Psoas muscle (tissue), 7 donors: ENCODE measurements at regions not wholly inside any gene's neighbourhood (a gene's known extent, or its start where the extent isn't known, plus 50 kb on each side); places are given as distances from the start of the nearest gene placed in this dataset.
"Not testable (repeated sequence)": the region's sequence is repeated elsewhere in the genome, so short reads cannot be mapped to it uniquely, and the experiment has no call there.

Source experiments
- ATAC-seq, 4 donors: fragments of 200-7000 bp; cut with Tn5 transposase; one replicate each; pipeline ENCODE4 v1.9.1; 2020; ENCODE audit warnings: moderate library complexity in 3 of 4, mild to moderate bottlenecking in 2 of 4
- DNase-seq, 2 donors: peaks; one replicate each; pipeline ENCODE4 v3.0.0-alpha.2; 2020
- H3K27ac ChIP-seq: fragments of 200-600 bp; one replicate; pipeline ENCODE4 v1.8.0; 2022
- H3K27me3 ChIP-seq, 3 donors: fragments of 200-600 bp in 1 of 3; one replicate each; pipeline versions ENCODE4 v1.6.1 to v1.8.0; 2013 to 2022; ENCODE audit warnings: low read length in 2 of 3, mild to moderate bottlenecking in 2 of 3, moderate library complexity in 1 of 3; ENCODE audit not compliant: insufficient read depth in 3 of 3
- H3K36me3 ChIP-seq, 2 donors: fragments of 200-600 bp in 1 of 2; one replicate each; pipeline versions ENCODE4 v1.6.1 to v1.8.0; 2013 to 2022; ENCODE audit warnings: low read depth in 1 of 2, mild to moderate bottlenecking in 1 of 2, moderate library complexity in 1 of 2; ENCODE audit not compliant: insufficient read depth in 1 of 2
- H3K4me1 ChIP-seq: fragments of 200-600 bp; one replicate; pipeline ENCODE4 v1.8.0; 2022
- H3K4me3 ChIP-seq: fragments of 200-600 bp; one replicate; pipeline ENCODE4 v1.8.0; 2022; ENCODE audit warnings: mild to moderate bottlenecking
- H3K9me3 ChIP-seq: fragments of 200-600 bp; one replicate; pipeline ENCODE4 v1.8.0; 2022
- CTCF ChIP-seq: fragments of 200-600 bp; IDR thresholded peaks from one replicate; pipeline ENCODE4 v1.8.0; 2022; ENCODE audit warnings: antibody characterized with exemption
- WGBS, 3 donors: extraction: QIAGEN DNeasy Blood & Tissue Kit; methylation state at CpG; one replicate each; pipeline versions ENCODE4 v1.1.6 to v1.1.7; 2013; 5-methylcytosine and 5-hydroxymethylcytosine counted together
- intact Hi-C, 2 donors: fragments of 100-400 bp; cut with DNase I; formaldehyde crosslinking; loops; one replicate each; pipeline versions ENCODE4 v1.11.0 to v1.14.2; 2022
- donor health status: healthy with polysubstance abuse.
- donor health status: DM: no; HTN: no; CAD: no; lungs with moderate emphysema.
- donor health status: Bipolar disorder and iron deficiency.
- donor health status: healthy.
- donor health status: DM: yes; HTN: yes; CAD: no.
- donor health status: DM: no; HTN: no; CAD: no.
- donor health status: DM: yes; HTN: yes; CAD: no.

DNA sequence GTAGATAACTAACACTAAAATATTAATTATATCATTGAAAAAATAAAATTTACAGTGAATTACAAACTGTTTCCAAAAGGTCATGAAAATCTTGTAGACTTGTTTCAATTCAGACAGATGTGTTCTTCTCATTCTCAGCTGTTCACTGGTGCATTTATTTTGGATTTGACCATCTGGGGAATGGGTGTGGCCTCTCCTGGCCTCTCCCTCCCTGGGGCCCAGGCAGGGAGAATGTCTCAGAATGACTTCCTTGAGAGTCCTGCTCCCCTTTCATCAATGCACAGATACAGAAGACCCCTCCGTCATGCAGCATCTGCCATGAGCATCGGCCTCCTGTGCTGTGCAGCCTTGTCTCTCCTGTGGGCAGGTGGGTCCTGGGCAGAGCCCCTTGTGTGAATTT is 192.8 kb upstream of the PRSS58 start:
- no peak for DNase-seq
- Histone ChIP-seq H3K9me3 (no peaks in the 10 kb centered on the region), H3K36me3 (no peaks in the 10 kb centered on the region), H3K4me3 (no peak overlapping the region), H3K4me1 (peaks cover 4% of the 10 kb centered on the region), H3K27me3 (no peaks in the 10 kb centered on the region), H3K27ac (no peak overlapping the region)
- 94 to 100% (median 95%) methylated on average over 2 of the region's 2 CpGs for WGBS, 3 donors
- intact Hi-C loops: no loop called here
- no peak for TF ChIP-seq CTCF
- ATAC-seq: peak in 1 of 4 donors; percentile 8

DNA sequence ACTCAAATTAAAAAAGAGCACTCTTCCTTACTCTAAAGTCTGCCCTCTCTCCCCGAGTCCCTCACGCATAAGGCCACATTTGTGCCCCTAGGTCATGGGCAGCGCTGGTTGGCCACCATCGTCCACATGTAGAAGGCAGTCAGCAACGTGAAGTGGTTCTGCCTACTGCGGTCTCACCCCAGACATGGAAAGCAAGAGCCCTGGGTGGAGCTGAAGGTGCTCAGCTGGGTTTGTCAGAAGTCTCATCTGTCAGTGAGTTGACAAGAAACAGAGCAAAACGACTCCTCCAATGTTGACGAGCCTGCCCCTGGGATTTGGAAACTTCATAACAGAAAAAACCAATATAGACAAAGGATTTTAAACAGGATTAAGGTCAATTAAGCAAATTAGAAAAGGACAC is 192.3 kb upstream of the PRSS58 start:
- no peak for DNase-seq
- no peak for ATAC-seq
- TF ChIP-seq CTCF: no peak
- Histone ChIP-seq H3K9me3 (no peaks in the 10 kb centered on the region), H3K36me3 (no peaks in the 10 kb centered on the region), H3K4me1 (peaks cover 4% of the 10 kb centered on the region), H3K27ac (no peak overlapping the region), H3K4me3 (no peak overlapping the region), H3K27me3 (no peaks in the 10 kb centered on the region)
- WGBS, 3 donors: 70 to 83% (median 76%) methylated on average over 8 of the region's 8 CpGs
- intact Hi-C loops: no loop called here

DNA sequence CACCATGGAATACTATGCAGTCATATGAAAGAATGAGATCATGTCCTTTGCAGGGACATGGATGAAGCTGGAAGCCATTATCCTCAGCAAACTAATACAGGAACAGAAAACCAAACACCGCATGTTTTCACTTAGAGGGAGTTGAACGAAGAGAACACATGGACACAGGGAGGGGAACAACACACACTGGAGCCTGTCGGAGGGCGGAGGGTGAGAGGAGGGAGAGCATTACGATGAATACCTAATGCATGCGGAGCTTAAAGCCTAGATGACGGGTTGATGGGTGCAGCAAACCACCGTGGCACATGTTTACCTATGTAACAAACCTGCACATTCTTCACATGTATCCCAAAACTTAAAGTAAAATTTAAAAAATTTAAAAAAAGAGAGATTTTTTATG is 191.0 kb upstream of the PRSS58 start:
- not testable (repeated sequence) for H3K36me3 ChIP-seq

DNA sequence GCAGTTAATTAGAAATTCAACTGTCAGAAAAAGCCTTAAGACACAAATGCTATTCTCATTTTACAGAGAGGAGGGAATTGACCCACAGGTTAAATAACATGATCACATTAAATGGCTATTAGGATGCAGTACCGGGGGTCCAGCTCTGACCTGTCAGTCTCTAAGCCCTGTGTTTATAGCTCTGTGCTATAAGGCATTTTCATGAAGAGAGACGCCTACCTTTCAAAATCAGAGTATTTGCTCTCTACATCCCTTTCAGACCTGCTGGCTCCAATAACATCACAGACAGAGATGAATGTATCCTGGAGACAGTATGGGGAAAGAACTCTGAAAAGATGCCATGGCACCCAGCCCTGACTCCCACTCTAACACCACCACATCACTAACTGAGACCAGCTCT is 189.9 kb upstream of the PRSS58 start:
- WGBS, 3 donors: 74 to 79% (median 75%) methylated on average over 2 of the region's 2 CpGs
- Histone ChIP-seq H3K27me3 (no peaks in the 10 kb centered on the region), H3K4me1 (peaks cover 4% of the 10 kb centered on the region), H3K9me3 (no peaks in the 10 kb centered on the region), H3K4me3 (no peak overlapping the region), H3K27ac (no peak overlapping the region), H3K36me3 (no peaks in the 10 kb centered on the region)
- DNase-seq (no peak), ATAC-seq (no peak)
- intact Hi-C loops: no loop called here
- no peak for TF ChIP-seq CTCF

More for the DNA sequence above, 191.0 kb upstream of the PRSS58 start:
- DNase-seq, ATAC-seq, H3K4me1 ChIP-seq, intact Hi-C loops, H3K27ac ChIP-seq, H3K27me3 ChIP-seq, H3K4me3 ChIP-seq, H3K9me3 ChIP-seq: not testable (repeated sequence)
- 90 to 96% (median 92%) methylated on average over 8 of the region's 8 CpGs for WGBS, 3 donors

- intact Hi-C loops: no loop called here
- ATAC-seq: peak in 1 of 4 donors; percentile 56
These were observed 187.3 kb upstream of the PRSS58 start for GRCh38 chr7:142445019-142445686.

More at GRCh38 chr7:142445019-142445686, 187.3 kb upstream of the PRSS58 start:
- no peaks in the 10 kb centered on the region for H3K9me3 ChIP-seq
- no peak overlapping the region for H3K4me3 ChIP-seq
- peak; percentile 10 for TF ChIP-seq CTCF
- DNase-seq: no peak
- H3K27me3 ChIP-seq: no peaks in the 10 kb centered on the region
- H3K4me1 ChIP-seq: no peaks in the 10 kb centered on the region
- no peak overlapping the region for H3K27ac ChIP-seq
- no peaks in the 10 kb centered on the region for H3K36me3 ChIP-seq
- 76 to 82% (median 80%) methylated on average over 7 of the region's 7 CpGs for WGBS, 3 donors
